Body of pancreas (tissue), 4 donors: ENCODE measurements at regions not wholly inside any gene's neighbourhood (a gene's known extent, or its start where the extent isn't known, plus 50 kb on each side); places are given as distances from the start of the nearest gene placed in this dataset.

Experiments used
- ATAC-seq: fragments of 150-250 bp; one replicate; pipeline ENCODE4 v1.9.1; 2016
- DNase-seq, 4 donors: peaks; one replicate each; pipeline ENCODE4 v3.0.0-alpha.2; 2019
- H3K27ac ChIP-seq, 4 donors: fragments of 200-600 bp; sonication (generic); 1 replicate in 3 of 4; 2 replicates in 1 of 4; pipeline versions ENCODE4 v1.5.1 to v1.6.1; 2016 to 2019; ENCODE audit warnings: mild to moderate bottlenecking in 1 of 4, mixed read lengths in 1 of 4, moderate library complexity in 1 of 4
- H3K27me3 ChIP-seq, 2 donors: fragments of 200-600 bp; sonication (generic); one replicate each; pipeline ENCODE4 v1.6.0; 2016; ENCODE audit warnings: mild to moderate bottlenecking in 1 of 2
- H3K36me3 ChIP-seq, 2 donors: fragments of 200-600 bp; sonication (generic); replicated peaks in 1 of 2; 2 replicates each; pipeline ENCODE4 v1.5.1; 2016; ENCODE audit warnings: low read depth in 2 of 2; ENCODE audit not compliant: insufficient read depth in 1 of 2
- H3K4me1 ChIP-seq: fragments of 200-600 bp; sonication (generic); one replicate; pipeline ENCODE4 v1.6.0; 2016
- H3K4me3 ChIP-seq, 2 donors: fragments of 200-600 bp; sonication (generic); 1 replicate in 1 of 2; 2 replicates in 1 of 2; pipeline ENCODE4 v1.5.1; 2016 to 2019
- H3K9me3 ChIP-seq, 3 donors: fragments of 200-600 bp; sonication (generic); 1 replicate in 2 of 3; 2 replicates in 1 of 3; pipeline ENCODE4 v1.5.1; 2016
- POLR2A ChIP-seq, 3 donors: fragments of 450-650 bp; IDR thresholded peaks; one replicate each; pipeline ENCODE4 v1.6.1; 2016; ENCODE audit warnings: antibody characterized with exemption in 3 of 3, mild to moderate bottlenecking in 2 of 3
- WGBS, 2 donors: methylation state at CpG; one replicate each; pipeline ENCODE4 v1.1.5; 2017; 5-methylcytosine and 5-hydroxymethylcytosine counted together
- intact Hi-C: fragments of 100-400 bp; cut with DNase I; formaldehyde crosslinking; loops from one replicate; pipeline ENCODE4 v1.15.1; 2023
- TF ChIP-seq, protein P1 (sequence below), 7 experiments: fragments of 450-650 bp in 4 of 7; fragments of 200-600 bp in 3 of 7; sonication (generic) in 3 of 7; IDR thresholded peaks; one replicate each; pipeline ENCODE4 v1.5.1; 2016 to 2019; ENCODE audit warnings: antibody characterized with exemption in 7 of 7

GRCh38 chr11:88402784-88403183 is 65.2 kb upstream of the CTSC start:
- Histone ChIP-seq H3K27me3 (no peaks in the 10 kb centered on the region), H3K36me3 (no peaks in the 10 kb centered on the region), H3K9me3 (no peaks in the 10 kb centered on the region), H3K4me3 (no peak overlapping the region), H3K4me1 (no peaks in the 10 kb centered on the region), H3K27ac (no peak overlapping the region)
- DNase-seq: no peak
- 89 to 94% methylated on average over 5 of the region's 5 CpGs for WGBS, 2 donors
- TF ChIP-seq, protein P1, sequence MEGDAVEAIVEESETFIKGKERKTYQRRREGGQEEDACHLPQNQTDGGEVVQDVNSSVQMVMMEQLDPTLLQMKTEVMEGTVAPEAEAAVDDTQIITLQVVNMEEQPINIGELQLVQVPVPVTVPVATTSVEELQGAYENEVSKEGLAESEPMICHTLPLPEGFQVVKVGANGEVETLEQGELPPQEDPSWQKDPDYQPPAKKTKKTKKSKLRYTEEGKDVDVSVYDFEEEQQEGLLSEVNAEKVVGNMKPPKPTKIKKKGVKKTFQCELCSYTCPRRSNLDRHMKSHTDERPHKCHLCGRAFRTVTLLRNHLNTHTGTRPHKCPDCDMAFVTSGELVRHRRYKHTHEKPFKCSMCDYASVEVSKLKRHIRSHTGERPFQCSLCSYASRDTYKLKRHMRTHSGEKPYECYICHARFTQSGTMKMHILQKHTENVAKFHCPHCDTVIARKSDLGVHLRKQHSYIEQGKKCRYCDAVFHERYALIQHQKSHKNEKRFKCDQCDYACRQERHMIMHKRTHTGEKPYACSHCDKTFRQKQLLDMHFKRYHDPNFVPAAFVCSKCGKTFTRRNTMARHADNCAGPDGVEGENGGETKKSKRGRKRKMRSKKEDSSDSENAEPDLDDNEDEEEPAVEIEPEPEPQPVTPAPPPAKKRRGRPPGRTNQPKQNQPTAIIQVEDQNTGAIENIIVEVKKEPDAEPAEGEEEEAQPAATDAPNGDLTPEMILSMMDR (IDR thresholded peaks at IDR 0.05): no peak
- no peak for TF ChIP-seq POLR2A (IDR thresholded peaks at IDR 0.05)
- intact Hi-C loops: no loop called here
- ATAC-seq: no peak

GRCh38 chr11:88402192-88402715 is 64.7 kb upstream of the CTSC start:
- DNase-seq: no peak
- Histone ChIP-seq H3K4me3 (no peak overlapping the region), H3K4me1 (no peaks in the 10 kb centered on the region), H3K27me3 (no peaks in the 10 kb centered on the region), H3K36me3 (no peaks in the 10 kb centered on the region), H3K9me3 (no peaks in the 10 kb centered on the region), H3K27ac (peak overlapping the region in 1 of 4 donors; percentile 7)
- TF ChIP-seq, protein P1 (IDR thresholded peaks at IDR 0.05): no peak
- no peak for TF ChIP-seq POLR2A (IDR thresholded peaks at IDR 0.05)
- 76 to 84% methylated on average over 2 of the region's 2 CpGs for WGBS, 2 donors
- ATAC-seq: no peak
- intact Hi-C loops: no loop called here

DNA sequence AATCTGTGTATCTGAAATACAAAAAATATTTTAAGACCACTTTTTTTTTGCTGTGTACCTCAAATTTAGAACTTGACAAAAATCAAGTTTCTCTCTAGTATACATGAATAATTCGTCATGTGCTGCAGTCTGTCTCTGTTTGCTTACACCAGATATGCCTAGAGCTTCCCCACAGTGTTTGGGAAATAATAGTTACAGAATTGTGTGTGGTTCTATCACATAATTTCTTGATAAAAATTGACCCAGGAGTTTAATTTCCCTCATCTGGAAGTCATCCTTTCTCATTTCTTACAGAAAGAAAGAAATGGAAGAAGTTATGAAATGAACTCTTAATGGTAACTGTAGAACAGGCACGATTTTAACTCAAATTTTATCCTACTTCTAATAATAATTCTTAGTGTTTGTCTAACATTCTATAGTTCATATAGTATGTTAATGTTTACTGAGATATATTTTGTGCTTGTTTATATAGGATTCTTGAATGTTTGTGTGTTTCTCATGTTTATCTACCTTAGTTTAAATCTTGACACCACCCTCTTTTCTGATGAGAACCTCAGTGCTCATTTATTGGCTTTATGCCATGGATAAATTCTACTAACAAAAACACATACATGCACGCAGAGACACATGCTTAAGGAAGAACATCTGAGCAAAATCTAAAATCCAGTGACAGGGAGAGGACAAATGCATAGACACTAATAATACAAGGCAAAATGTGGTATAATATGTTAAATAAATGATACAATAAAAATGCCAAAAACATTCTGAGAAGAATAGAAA is 61.4 kb upstream of the CTSC start:
- intact Hi-C loops: no loop called here
- TF ChIP-seq, protein P1 (IDR thresholded peaks at IDR 0.05): no peak
- TF ChIP-seq POLR2A (IDR thresholded peaks at IDR 0.05): no peak
- Histone ChIP-seq H3K27ac (no peak overlapping the region), H3K9me3 (no peaks in the 10 kb centered on the region), H3K36me3 (no peaks in the 10 kb centered on the region), H3K4me1 (no peaks in the 10 kb centered on the region), H3K4me3 (no peak overlapping the region), H3K27me3 (no peaks in the 10 kb centered on the region)
- no peak for ATAC-seq
- no peak for DNase-seq
- 74 to 81% methylated on average over 3 of the region's 3 CpGs for WGBS, 2 donors

- no peaks in the 10 kb centered on the region for H3K4me1 ChIP-seq
- H3K9me3 ChIP-seq: no peaks in the 10 kb centered on the region
- intact Hi-C loops: no loop called here
- no peak for DNase-seq
- no peak for ATAC-seq
- no peak overlapping the region for H3K27ac ChIP-seq
- H3K4me3 ChIP-seq: no peak overlapping the region
- WGBS, 2 donors: 17 to 22% methylated on average over 2 of the region's 2 CpGs
- no peaks in the 10 kb centered on the region for H3K27me3 ChIP-seq
- TF ChIP-seq POLR2A (IDR thresholded peaks at IDR 0.05): no peak
- TF ChIP-seq, protein P1 (IDR thresholded peaks at IDR 0.05): no peak
- no peaks in the 10 kb centered on the region for H3K36me3 ChIP-seq
Observed at GRCh38 chr11:88398372-88398771, 60.8 kb upstream of the CTSC start.

GRCh38 chr11:88390254-88390653 is 52.7 kb upstream of the CTSC start:
- H3K27ac ChIP-seq: no peak overlapping the region
- TF ChIP-seq, protein P1 (IDR thresholded peaks at IDR 0.05): no peak
- no peak for TF ChIP-seq POLR2A (IDR thresholded peaks at IDR 0.05)
- H3K27me3 ChIP-seq: no peaks in the 10 kb centered on the region
- no peaks in the 10 kb centered on the region for H3K4me1 ChIP-seq
- intact Hi-C loops: no loop called here
- ATAC-seq (no peak), DNase-seq (no peak)
- H3K9me3 ChIP-seq: no peaks in the 10 kb centered on the region
- H3K4me3 ChIP-seq: no peak overlapping the region
- no peaks in the 10 kb centered on the region for H3K36me3 ChIP-seq
- 84 to 100% methylated on average over 1 of the region's 1 CpG for WGBS, 2 donors
